Panc1 (cell line): ENCODE measurements at regions not wholly inside any gene's neighbourhood (a gene's known extent, or its start where the extent isn't known, plus 50 kb on each side); places are given as distances from the start of the nearest gene placed in this dataset.

Experiments used
- ATAC-seq: fragments of 200-7000 bp; cut with Tn5 transposase; 2 replicates; pipeline ENCODE4 v1.9.1; 2020; ENCODE audit warnings: mild to moderate bottlenecking, moderate library complexity
- BruUV-seq: library from RNA; stranded (reverse); fragments of 400-500 nt; replicated peaks from 2 replicates; lab custom pipeline; 2021; lab: Mats Ljungman, UMichigan
- CTCF ChIA-PET: fragments of 300-600 bp; sonication (Branson Sonifier 250); formaldehyde crosslinking; loops from one replicate; lab custom pipeline; 2022; ENCODE audit warnings: antibody characterized with exemption; lab: Charles Lee
- POLR2A ChIA-PET: fragments of 300-600 bp; sonication (Branson Sonifier 250); formaldehyde crosslinking; loops from one replicate; lab custom pipeline; 2022; ENCODE audit warnings: antibody characterized with exemption; lab: Charles Lee
- DNase-seq: peaks from one replicate; pipeline ENCODE4 v3.0.0-alpha.2; 2010; ENCODE audit warnings: low read depth, low spot score
- H3K27ac ChIP-seq: 2 replicates; pipeline ENCODE4 v1.5.1; 2011; ENCODE audit warnings: mild to moderate bottlenecking, low read length, inconsistent platforms
- H3K27me3 ChIP-seq: fragments of 200-500 bp; sonication (Bioruptor generic); 2 replicates; pipeline ENCODE4 v1.6.0; 2014; ENCODE audit warnings: low read length, inconsistent platforms; ENCODE audit not compliant: control insufficient read depth, insufficient read depth
- H3K36me3 ChIP-seq: fragments of 200-500 bp; sonication (Bioruptor generic); 2 replicates; pipeline ENCODE4 v1.5.1; 2014; ENCODE audit warnings: inconsistent platforms, mild to moderate bottlenecking, low read length, moderate library complexity; ENCODE audit not compliant: control insufficient read depth, insufficient read depth
- H3K4me1 ChIP-seq: 2 replicates; pipeline ENCODE4 v1.5.1; 2011; ENCODE audit warnings: inconsistent platforms, mild to moderate bottlenecking, low read length, moderate library complexity; ENCODE audit not compliant: control insufficient read depth, insufficient read depth
- H3K4me3 ChIP-seq, 2 experiments: 2 replicates each; pipeline ENCODE4 v1.5.1; 2011 to 2012; ENCODE audit warnings: low read depth in 2 of 2, low read length in 2 of 2, mild to moderate bottlenecking in 2 of 2, inconsistent platforms in 1 of 2, moderate library complexity in 1 of 2
- H3K9me3 ChIP-seq: fragments of 200-500 bp; sonication (Bioruptor generic); 2 replicates; pipeline ENCODE4 v1.5.1; 2014; ENCODE audit warnings: low read depth, mild to moderate bottlenecking, inconsistent platforms, low read length, moderate library complexity; ENCODE audit not compliant: control insufficient read depth, insufficient read depth
- CTCF ChIP-seq: fragments of 450-650 bp; IDR thresholded peaks from 2 replicates; pipeline ENCODE4 v1.5.1; 2017; ENCODE audit warnings: mild to moderate bottlenecking
- POLR2AphosphoS5 ChIP-seq: IDR thresholded peaks from 2 replicates; pipeline ENCODE4 v1.6.1; 2012; ENCODE audit warnings: mild to moderate bottlenecking, low read depth, low read length, moderate library complexity
- SIN3A ChIP-seq: IDR thresholded peaks from 2 replicates; pipeline ENCODE4 v1.6.1; 2012; ENCODE audit warnings: low read depth, mild to moderate bottlenecking, low read length, moderate library complexity, borderline replicate concordance; ENCODE audit not compliant: insufficient read depth
- TCF7L2 ChIP-seq: IDR thresholded peaks from 2 replicates; pipeline ENCODE4 v1.6.1; 2011; ENCODE audit warnings: mild to moderate bottlenecking, low read depth, low read length, inconsistent platforms
- in situ Hi-C: cut with HindIII; loops from 2 replicates; pipeline ENCODE4 v1.10.0; 2016; ENCODE audit warnings: low sequenced_read_pairs, low pct_unique_long_range_greater_than_20kb
- intact Hi-C: fragments of 100-400 bp; cut with micrococcal nuclease; formaldehyde crosslinking; loops from one replicate; pipeline ENCODE4 v1.10.0; 2022; ENCODE audit not compliant: unreplicated experiment
- TF ChIP-seq, protein P1 (sequence below), 2 experiments: IDR thresholded peaks; 2 replicates each; pipeline ENCODE4 v1.6.1; 2011 to 2012; ENCODE audit warnings: low read depth in 2 of 2, control low read depth in 1 of 2, low read length in 1 of 2, mild to moderate bottlenecking in 1 of 2, moderate library complexity in 1 of 2; ENCODE audit not compliant: insufficient read depth in 1 of 2

DNA sequence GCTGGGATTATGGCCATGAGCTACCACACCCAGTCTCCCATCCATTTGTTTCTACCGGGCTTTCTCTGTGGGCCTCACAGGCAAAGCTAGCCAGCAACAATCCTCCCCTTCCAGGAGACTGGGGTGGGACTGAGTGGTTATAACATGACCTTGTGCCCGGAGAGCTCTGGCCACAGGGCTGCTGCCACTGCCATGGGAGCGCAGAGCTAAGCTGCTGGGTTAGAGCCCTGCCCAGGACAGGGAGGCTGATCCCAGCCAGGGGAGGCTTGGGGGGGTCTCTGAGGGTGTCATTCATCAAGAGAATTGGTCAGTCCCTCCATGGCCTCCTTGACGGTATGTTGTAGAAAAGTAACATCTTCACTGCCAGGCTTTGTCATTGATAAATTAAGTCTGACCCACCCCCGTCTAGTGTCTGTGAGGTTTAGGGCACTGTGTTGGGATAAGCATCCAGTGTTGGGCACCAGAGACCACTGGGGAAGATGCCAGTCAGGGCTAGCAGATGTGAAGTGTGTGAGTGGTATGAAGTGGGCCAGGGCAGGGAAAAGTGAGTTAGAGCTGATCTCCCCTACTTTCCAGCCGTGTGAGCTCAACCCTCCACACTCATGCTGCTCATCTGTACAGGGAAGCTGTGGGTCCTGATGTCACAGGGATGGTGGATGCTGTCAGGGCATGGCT is 368.4 kb upstream of the HS6ST1 start:
- H3K4me3 ChIP-seq, result no peak overlapping the region
- TF ChIP-seq, protein P1, sequence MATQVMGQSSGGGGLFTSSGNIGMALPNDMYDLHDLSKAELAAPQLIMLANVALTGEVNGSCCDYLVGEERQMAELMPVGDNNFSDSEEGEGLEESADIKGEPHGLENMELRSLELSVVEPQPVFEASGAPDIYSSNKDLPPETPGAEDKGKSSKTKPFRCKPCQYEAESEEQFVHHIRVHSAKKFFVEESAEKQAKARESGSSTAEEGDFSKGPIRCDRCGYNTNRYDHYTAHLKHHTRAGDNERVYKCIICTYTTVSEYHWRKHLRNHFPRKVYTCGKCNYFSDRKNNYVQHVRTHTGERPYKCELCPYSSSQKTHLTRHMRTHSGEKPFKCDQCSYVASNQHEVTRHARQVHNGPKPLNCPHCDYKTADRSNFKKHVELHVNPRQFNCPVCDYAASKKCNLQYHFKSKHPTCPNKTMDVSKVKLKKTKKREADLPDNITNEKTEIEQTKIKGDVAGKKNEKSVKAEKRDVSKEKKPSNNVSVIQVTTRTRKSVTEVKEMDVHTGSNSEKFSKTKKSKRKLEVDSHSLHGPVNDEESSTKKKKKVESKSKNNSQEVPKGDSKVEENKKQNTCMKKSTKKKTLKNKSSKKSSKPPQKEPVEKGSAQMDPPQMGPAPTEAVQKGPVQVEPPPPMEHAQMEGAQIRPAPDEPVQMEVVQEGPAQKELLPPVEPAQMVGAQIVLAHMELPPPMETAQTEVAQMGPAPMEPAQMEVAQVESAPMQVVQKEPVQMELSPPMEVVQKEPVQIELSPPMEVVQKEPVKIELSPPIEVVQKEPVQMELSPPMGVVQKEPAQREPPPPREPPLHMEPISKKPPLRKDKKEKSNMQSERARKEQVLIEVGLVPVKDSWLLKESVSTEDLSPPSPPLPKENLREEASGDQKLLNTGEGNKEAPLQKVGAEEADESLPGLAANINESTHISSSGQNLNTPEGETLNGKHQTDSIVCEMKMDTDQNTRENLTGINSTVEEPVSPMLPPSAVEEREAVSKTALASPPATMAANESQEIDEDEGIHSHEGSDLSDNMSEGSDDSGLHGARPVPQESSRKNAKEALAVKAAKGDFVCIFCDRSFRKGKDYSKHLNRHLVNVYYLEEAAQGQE (IDR thresholded peaks at IDR 0.05; ENCODE audit: insufficient read depth in 1 of 2, low read depth in 2 of 2, low read length in 1 of 2), result no peak
- no peak for TF ChIP-seq CTCF
- no peak for TF ChIP-seq POLR2AphosphoS5
- no peak for TF ChIP-seq SIN3A
- no peaks in the 10 kb centered on the region for H3K4me1 ChIP-seq
- H3K27me3 ChIP-seq, result no peaks in the 10 kb centered on the region; the same call in 1 of the 2 replicates
- H3K27ac ChIP-seq, result no peak overlapping the region
- ChIA-PET CTCF (no interaction called here), POLR2A (no interaction called here)
- in situ Hi-C loops, result no loop called here
- no TSS peak for BruUV-seq
- H3K9me3 ChIP-seq, result no peaks in the 10 kb centered on the region
- no peak for DNase-seq
- no peaks in the 10 kb centered on the region for H3K36me3 ChIP-seq
- intact Hi-C loops, result no loop called here
- ATAC-seq, result no peak

DNA sequence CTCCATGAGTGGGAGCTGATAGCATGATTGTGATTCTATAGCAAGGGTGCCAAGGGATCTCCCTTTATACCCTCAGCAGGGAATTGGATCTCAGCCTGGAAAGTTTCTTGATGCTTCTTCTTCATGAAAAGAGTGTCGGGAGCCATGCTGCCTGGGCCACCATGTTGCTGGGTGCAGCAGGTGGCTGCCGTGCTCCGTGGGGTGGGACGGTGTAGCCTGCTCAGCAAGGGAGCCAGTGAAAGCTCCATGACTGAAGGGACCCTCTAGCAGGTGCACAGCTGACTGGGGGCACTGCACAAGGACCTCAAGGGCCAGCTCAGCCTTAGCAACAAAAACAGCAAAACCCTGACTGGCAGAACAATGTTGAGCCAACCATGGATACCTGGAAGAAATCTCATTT is 368.9 kb upstream of the HS6ST1 start:
- in situ Hi-C loops, result no loop called here
- no peak for ATAC-seq
- intact Hi-C loops, result no loop called here
- POLR2A ChIA-PET, result no interaction called here
- BruUV-seq, result no TSS peak
- Histone ChIP-seq H3K36me3 (no peaks in the 10 kb centered on the region), H3K27me3 (no peaks in the 10 kb centered on the region; the same call in 1 of the 2 replicates), H3K4me1 (no peaks in the 10 kb centered on the region), H3K9me3 (no peaks in the 10 kb centered on the region), H3K27ac (no peak overlapping the region), H3K4me3 (no peak overlapping the region)
- no peak for DNase-seq
- TF ChIP-seq POLR2AphosphoS5, result no peak
- TF ChIP-seq TCF7L2, result no peak
- no peak for TF ChIP-seq SIN3A
- TF ChIP-seq, protein P1 (IDR thresholded peaks at IDR 0.05; ENCODE audit: insufficient read depth in 1 of 2, low read depth in 2 of 2, low read length in 1 of 2), result no peak
- TF ChIP-seq CTCF, result no peak
- CTCF ChIA-PET, result no interaction called here
